WI38 (cell line): ENCODE measurements at regions not wholly inside any gene's neighbourhood (a gene's known extent, or its start where the extent isn't known, plus 50 kb on each side); places are given as distances from the start of the nearest gene placed in this dataset.

Experiments
- H3K4me3 ChIP-seq: 2 replicates; pipeline ENCODE4 v1.5.1; 2011; ENCODE audit warnings: low read depth, mild to moderate bottlenecking, control low read depth, low read length
- CTCF ChIP-seq: IDR thresholded peaks from 2 replicates; pipeline ENCODE4 v1.5.1; 2012; ENCODE audit warnings: low read depth, mild to moderate bottlenecking, control low read depth, low read length

GRCh38 chr7:117973975-117974374 is 100.7 kb upstream of the CTTNBP2 start:
- no peak for TF ChIP-seq CTCF
- no peak overlapping the region for H3K4me3 ChIP-seq

DNA sequence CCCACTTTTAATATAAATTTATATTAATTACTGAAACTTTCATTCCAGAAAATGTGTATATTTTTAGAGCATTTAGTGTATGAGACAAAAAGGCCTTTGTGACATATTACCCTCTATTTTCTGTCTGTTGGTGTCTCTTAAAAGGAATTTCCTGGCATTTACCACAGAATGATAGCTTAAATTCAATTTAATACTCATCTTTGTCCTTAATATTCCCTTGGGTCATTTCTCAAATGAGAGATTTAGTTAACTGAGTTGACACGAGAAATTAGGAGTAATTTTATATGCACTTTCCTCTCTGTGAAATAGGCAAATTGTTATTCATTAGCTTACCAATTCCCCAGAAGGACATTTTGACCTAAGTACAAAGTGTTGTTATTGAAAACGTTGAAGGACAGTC is 101.7 kb upstream of the CTTNBP2 start:
- H3K4me3 ChIP-seq: no peak overlapping the region
- TF ChIP-seq CTCF: no peak

GRCh38 chr7:117975476-117975875 is 102.2 kb upstream of the CTTNBP2 start:
- no peak overlapping the region for H3K4me3 ChIP-seq
- no peak for TF ChIP-seq CTCF

DNA sequence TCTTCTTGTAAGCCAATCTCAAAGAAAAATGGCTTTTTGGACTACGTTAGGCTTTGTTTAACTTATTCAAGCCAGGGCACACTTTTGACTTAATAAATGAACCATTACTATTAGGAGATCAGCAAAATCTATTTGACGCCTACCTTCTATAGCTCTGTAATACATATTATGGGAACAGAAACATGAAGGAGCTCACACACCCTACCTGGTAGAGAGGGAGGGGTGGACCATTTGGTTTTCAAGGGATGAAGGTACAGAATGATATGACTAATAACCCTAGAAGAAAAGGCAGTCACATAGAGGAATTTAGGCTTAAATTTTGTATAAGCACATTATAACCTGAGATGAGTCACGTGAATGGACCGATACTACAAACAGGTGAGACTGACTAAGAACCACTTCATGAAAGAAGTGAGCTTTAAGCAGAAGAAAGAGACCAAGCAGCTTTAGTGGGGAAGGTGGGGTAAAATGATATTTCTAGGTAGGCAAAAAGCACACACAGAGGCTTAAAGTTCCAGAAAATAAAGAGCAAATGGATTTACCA is 106.8 kb upstream of the CTTNBP2 start:
- no peak overlapping the region for H3K4me3 ChIP-seq
- no peak for TF ChIP-seq CTCF

DNA sequence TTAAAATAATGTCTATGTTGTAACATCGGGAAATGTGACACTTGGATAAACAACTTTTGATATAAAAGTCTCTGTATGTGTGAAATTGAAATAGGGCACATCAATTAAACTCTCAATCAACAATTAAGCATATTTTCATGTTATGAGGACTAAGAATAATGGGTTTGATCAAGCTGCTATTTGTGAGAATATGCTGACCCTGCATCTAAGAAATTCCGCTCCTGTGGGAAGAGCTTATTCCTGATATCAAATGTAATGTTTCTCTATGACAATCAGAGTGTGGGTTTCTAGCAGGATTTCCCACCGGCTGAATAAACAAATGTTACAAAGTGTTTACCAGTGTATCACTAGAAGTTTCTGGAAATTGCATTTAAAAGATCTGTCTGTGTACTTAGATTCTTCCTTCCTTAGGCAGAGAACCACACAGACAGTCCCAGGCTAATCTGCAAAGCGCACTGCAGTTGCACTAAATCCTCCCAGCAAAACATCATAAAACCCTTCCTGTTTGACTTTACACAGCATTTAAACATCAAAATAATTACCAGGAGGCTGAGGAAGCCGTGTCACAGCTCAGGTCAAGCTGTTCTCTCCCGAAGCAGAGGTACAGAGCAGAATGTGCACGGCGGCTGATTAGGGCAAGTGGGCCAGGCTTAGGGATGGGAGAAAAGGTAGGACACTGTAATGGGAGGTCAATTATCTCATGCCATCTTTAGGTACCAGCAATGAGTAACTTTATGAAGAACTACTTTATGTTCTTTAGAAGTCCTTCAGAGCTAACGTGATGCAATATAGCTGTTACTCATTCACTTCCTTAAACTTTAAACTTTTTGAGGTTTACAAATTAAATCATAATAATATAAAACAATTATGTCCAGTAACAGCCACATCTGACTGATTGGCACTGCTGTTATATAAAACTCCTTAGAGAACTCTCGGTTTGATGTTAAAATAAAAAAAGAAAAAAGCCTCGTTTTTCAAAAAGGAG is 109.1 kb upstream of the CTTNBP2 start:
- no peak overlapping the region for H3K4me3 ChIP-seq
- no peak for TF ChIP-seq CTCF

- no peak for TF ChIP-seq CTCF
- H3K4me3 ChIP-seq: no peak overlapping the region
Observed at GRCh38 chr7:117986645-117987269, 113.5 kb upstream of the CTTNBP2 start.

- no peak for TF ChIP-seq CTCF
- no peak overlapping the region for H3K4me3 ChIP-seq
Observed at GRCh38 chr7:117990834-117991233, 117.6 kb upstream of the CTTNBP2 start.
